ENCODE measurements at regions not wholly inside any gene's neighbourhood (a gene's known extent, or its start where the extent isn't known, plus 50 kb on each side); places are given as distances from the start of the nearest gene placed in this dataset.

DNA sequence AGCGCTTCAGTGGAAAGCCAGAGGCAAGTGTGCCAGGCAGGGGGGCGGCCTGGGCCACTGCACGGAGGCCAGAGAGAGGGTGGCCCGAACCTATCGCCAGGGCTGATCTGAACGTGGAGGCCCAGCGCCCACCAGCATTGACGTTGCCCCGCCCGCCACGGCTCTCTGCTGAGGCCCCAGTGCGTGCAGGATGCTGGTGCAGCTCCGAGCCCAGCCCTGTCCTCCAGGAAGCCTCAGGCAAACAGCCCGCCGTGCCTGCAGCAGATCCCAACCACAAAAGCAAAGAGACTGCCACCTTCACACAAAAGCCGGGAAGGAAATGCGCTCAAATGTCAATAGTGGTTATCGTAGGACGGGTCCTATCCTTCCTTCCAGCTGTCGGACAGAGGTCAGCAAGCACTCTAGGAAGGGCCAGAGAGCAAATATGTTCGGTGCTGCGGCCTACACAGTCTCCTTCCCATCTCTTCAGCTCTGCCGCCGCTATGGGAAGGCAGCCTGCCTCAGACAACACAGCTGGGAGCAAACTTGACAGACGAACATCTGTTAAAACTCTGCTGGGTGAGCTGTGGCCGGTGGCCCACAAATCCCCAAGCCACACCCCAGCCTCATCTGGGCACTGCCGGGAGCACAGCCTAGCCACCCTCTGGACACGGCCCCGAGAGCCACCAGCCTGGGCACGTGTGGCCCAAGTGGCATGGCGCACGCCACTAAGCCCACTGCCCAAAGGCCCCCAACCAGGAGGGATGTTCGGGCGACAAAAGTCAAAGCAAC lies 146.2 kb downstream of the CRYBB2 start:
- no peak for DNase-seq (ENCODE audit: extremely low read depth in 1 of 2, low read depth in 1 of 2)

- DNase-seq (ENCODE audit: extremely low read depth in 1 of 2, low read depth in 1 of 2): no peak
Measured at GRCh38 chr22:25366408-25366807, 147.0 kb downstream of the CRYBB2 start.

DNA sequence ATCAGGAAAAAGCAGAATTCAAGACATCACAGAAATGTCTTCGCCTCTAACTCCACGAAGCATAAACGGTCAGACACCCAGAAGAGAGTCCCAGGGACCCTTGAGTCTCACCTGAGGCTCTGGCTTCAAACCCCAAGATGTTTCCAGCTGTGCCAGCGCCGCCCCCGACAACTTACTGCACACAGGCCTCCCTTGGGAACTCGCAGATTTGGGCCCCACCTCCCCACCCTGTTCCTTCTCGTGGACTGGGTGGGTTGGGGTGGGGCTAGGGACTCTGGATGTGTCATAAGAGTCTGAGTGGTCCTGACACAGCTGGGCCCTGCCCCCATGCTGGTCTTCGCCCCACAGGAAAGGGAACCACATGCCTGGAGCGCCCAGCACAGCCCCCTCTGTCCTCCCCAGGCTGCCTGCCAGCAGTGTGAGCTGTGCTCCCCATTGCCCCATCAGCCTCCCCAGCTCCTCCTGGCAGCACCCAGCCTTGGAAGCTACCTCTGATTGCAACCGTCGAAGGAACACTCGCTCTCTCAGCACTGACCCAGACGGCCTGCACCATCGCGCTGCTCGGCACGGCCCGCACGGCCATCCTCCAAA lies 147.5 kb downstream of the CRYBB2 start:
- no peak for DNase-seq (ENCODE audit: extremely low read depth in 1 of 2, low read depth in 1 of 2)

- DNase-seq (ENCODE audit: extremely low read depth in 1 of 2, low read depth in 1 of 2): no peak
Measured at GRCh38 chr22:25367756-25368155, 148.3 kb downstream of the CRYBB2 start.

DNA sequence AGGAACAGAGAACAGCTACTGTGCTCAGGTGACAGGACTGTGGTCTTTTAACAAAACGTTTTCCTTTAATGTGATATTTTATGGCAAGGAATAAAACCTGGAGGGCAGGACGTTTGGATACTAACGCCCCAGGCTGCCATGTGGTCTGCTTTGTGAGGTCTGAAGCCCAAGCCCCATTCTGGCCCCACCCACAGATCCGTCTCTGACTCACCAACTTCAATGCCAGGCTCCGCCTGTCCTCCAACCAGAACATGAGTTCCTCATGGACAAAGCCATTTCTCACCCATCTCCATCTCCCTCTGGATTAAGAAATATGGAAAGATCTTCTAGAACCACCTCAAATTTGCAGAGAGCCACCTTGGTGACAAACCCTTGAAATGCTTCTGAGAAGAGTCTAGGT lies 148.8 kb downstream of the CRYBB2 start:
- no peak for DNase-seq (ENCODE audit: extremely low read depth in 1 of 2, low read depth in 1 of 2)

DNA sequence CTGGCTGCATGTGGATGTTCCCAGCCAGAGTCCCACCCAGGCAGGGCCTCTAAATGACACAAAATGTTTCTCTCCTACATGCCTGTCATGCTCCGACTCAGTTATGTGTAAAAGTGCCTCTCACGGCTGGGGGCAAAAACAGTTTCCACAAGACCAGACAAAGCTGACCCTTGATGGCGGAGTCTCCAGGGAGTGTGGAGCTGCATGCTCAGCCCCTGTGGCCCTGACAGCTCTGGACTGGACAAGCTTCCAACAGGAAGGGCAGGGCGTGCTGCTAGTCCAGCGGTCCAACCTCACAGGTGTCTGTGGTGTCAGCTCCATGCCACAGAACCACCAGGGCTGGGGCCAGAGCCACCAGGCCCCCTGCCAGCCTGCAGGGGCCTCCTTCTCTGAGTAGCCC lies 149.6 kb downstream of the CRYBB2 start:
- DNase-seq (ENCODE audit: extremely low read depth in 1 of 2, low read depth in 1 of 2): no peak

DNA sequence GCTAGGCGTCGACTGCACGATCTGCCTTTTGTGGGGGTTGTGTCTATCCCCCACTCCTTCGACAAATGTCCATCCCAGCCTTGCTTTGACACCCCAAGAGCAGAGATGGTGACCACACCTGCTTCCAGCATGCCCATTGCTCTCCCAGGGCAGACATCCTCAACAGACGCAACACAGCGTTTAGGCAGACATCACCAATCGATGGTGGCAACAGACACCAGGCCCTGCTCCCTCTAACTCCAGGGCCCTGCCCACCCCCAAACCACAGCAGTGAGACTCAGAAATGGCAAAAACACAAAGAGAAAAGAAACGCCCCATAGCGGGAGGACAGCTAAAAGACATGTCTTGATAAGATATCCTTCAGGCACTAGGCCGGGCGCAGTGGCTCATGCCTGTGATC lies 150.9 kb downstream of the CRYBB2 start:
- no peak for DNase-seq (ENCODE audit: extremely low read depth in 1 of 2, low read depth in 1 of 2)

GRCh38 chr22:25372000-25372595 lies 152.7 kb downstream of the CRYBB2 start:
- no peak for DNase-seq (ENCODE audit: extremely low read depth in 1 of 2, low read depth in 1 of 2)

DNA sequence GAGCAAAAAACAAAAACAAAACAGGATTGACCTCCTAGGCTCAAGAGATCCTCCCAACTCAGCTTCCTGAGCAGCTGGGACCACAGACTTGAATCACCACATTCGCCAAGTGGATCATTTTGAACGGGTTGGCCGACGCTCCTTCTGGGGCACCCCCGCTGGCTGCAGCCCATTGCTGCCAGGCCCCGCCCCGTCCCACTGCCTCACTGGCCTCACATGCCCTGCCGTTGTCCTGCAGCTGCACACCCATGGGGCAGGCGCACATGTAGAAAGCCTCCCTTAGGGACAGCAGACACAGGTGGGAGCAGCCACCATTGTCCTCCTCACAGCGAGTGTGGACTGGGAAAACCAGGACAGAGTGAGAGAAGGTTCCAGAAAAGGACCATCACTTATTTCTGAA lies 154.5 kb downstream of the CRYBB2 start:
- DNase-seq (ENCODE audit: extremely low read depth in 1 of 2, low read depth in 1 of 2): no peak

DNA sequence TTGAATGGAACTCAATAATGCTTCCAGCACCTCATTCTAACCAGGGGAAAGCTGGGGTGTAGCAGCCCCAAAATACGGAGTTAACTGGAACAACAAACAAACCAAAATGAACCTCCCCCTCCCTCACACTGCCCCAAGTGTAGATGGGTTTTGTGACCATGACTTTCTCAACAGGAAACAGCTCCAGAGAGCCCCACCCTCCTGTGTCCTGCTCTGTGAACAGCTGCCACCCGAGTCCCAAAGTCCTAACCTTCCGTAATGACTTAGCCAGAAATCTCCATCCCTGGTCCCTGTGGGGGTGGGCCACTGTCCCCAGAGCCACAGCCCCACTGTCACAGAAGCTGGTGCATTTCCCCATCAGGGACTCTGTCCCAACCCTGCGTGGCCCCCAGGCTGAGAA lies 155.4 kb downstream of the CRYBB2 start:
- no peak for DNase-seq (ENCODE audit: extremely low read depth in 1 of 2, low read depth in 1 of 2)

DNA sequence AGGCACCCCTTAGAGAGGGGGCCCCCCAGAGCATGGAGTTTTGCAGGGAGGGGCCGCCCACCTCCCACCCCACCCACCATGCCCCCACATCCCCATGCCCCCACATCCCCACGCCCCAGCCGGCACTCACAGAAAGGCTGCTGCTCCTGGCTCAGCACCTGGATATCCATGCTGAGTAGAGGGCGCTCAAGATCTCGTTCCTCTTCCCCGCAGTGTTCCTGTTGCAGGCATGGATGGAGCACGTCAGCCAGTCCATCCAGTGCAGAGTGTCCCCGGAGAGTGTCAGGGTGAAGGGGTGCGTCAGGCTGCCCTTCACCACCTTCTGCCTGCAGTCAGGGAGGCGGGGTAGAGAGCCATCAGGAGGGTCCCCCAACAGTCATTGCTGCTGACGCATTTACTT lies 156.2 kb downstream of the CRYBB2 start:
- DNase-seq (ENCODE audit: extremely low read depth in 1 of 2, low read depth in 1 of 2): no peak

DNA sequence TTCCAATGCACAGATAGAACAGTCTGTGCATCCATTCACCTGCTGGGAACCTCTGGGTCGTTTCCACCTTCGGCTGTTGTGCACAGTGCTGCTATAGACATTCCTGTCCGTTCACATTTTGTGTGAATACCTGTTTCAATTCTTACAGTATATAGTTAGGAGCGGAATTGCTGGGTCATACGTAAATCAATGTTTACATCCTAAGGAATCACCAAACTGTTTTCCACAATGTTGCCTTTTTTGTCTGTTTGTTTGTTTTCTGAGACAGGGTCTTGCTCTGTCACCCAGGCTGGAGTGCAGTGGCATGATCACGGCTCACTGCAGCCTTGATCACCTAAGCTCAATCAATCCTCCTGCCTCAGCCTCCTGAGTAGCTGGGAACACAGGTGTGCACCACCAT lies 158.3 kb downstream of the CRYBB2 start:
- DNase-seq (ENCODE audit: extremely low read depth in 1 of 2, low read depth in 1 of 2): no peak

DNA sequence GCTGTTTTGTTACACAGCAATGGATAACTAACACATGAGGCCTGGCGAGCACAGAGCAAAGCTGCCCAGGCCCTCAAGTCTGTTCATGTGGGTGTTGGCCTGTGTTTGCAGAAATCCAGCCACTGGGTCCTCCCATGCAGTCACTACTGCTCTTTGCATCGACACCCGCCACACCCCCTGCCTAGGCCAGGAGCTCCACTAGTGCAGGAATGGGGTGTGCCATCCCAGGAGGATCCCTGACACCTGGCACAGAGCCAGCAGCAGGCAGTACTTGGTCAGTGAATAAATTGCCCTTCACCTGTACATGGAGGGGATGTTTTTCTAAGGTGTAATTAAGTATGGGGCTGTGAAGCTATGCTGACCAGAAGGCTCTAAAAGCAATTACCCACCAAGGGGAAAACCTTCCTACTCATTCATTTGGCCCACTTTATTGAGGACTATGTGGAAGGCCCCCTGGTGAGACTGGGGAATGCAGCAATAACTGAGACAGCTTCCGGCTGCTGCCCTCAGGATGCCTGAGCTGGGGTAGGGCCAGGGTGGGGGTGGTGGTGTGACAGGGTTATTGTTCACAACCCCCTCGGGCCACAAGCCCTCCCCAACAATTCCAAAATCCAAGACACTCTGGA lies 160.8 kb downstream of the CRYBB2 start:
- DNase-seq (ENCODE audit: extremely low read depth in 1 of 2, low read depth in 1 of 2): no peak

GRCh38 chr22:25382762-25383161 lies 163.3 kb downstream of the CRYBB2 start:
- DNase-seq (ENCODE audit: extremely low read depth in 1 of 2, low read depth in 1 of 2): no peak

- no peak for DNase-seq (ENCODE audit: extremely low read depth in 1 of 2, low read depth in 1 of 2)
Measured at GRCh38 chr22:25383278-25383820, 163.9 kb downstream of the CRYBB2 start.

DNA sequence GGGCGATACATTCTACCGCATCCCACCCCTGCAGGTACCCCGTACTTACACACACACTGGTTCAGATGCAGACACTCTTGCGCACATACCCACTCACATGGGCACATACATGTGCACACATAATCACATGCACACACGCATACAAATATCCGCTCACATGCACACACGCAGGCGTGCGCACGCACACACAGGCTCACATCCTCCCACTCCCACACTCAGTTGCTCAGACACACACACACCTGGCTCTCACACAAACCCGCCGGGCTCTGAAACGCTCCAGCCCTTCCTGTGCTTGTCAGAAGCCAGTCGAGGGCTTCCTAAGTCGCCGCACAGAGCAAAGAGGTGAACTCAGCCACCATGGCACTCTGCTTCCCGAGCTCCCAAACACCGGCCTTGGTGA lies 164.5 kb downstream of the CRYBB2 start:
- no peak for DNase-seq (ENCODE audit: extremely low read depth in 1 of 2, low read depth in 1 of 2)

DNA sequence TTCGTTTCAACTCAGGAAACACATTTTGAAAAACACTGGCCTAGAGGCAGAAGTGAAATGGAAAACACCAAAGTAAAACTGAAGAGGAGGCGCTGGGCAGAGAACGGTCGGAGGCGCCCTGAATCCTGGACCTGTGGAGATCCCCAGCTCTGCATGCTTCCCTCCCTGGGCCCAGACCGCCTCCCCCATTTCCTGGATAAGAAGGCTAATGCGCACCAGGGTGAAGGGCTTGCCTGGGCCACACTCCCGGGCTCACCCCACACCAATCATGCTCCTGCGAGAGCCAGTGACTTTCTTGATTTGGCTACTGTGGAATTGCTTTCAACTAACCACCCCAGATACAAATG lies 167.1 kb downstream of the CRYBB2 start:
- no peak for DNase-seq (ENCODE audit: extremely low read depth in 1 of 2, low read depth in 1 of 2)

GRCh38 chr22:25388415-25388814 lies 169.0 kb downstream of the CRYBB2 start:
- no peak for DNase-seq (ENCODE audit: extremely low read depth in 1 of 2, low read depth in 1 of 2)

DNA sequence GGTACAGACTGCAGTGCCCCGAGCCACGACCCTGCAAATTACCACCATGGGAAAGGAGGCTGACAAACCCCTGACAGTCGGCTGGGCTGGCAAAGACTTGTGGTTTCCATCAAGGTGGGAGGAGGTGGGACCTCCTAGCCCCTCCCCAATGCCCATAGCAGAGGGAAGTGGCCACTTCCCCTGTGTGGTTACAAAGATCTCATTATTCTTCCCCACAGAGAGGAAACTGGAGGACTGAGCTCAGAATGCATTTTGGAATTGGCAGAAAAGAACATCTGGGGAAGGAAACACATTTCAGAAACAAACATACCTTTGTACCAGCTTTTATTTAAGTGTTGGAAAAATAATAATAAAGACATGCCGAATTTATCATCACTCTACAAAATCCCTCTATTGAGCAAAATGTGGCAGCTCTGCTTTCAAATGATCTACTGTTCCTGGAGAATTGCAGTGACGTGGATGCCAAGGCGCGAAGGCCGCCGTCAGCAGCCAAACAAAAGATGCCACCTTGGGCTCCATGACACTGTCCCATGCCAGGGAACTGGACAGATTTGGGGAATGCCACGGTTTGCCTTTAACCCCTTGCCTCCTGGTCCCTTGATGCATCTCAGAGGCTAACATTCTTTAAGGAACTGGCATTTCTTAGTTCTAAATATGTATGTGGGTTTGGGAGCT lies 169.6 kb downstream of the CRYBB2 start:
- no peak for DNase-seq (ENCODE audit: extremely low read depth in 1 of 2, low read depth in 1 of 2)

- DNase-seq (ENCODE audit: extremely low read depth in 1 of 2, low read depth in 1 of 2): no peak
Measured at GRCh38 chr22:25389541-25389919, 170.1 kb downstream of the CRYBB2 start.

Data from stimulated activated CD8-positive, alpha-beta memory T cell treated with anti-CD3 and anti-CD28 coated beads, Interleukin-7, amount 100 ng/mL, for 48 hours (primary cell).